Mucosa of descending colon (tissue), 3 donors: ENCODE measurements at regions not wholly inside any gene's neighbourhood (a gene's known extent, or its start where the extent isn't known, plus 50 kb on each side); places are given as distances from the start of the nearest gene placed in this dataset.
"Not testable (repeated sequence)": the region's sequence is repeated elsewhere in the genome, so short reads cannot be mapped to it uniquely, and the experiment has no call there.

ENCODE experiments used
- ATAC-seq: fragments of 200-7000 bp; cut with Tn5 transposase; one replicate; pipeline ENCODE4 v1.9.1; 2020; ENCODE audit warnings: mild to moderate bottlenecking, moderate library complexity
- DNase-seq, 3 donors: peaks; one replicate each; pipeline ENCODE4 v3.0.0-alpha.2; 2020
- H3K36me3 ChIP-seq: fragments of 200-600 bp; one replicate; pipeline ENCODE4 v1.8.0; 2021; ENCODE audit warnings: low read depth, mild to moderate bottlenecking
- H3K4me1 ChIP-seq: fragments of 200-600 bp; one replicate; pipeline ENCODE4 v1.8.0; 2021; ENCODE audit warnings: low read depth, mild to moderate bottlenecking
- H3K4me3 ChIP-seq: fragments of 200-600 bp; one replicate; pipeline ENCODE4 v1.8.0; 2021; ENCODE audit warnings: mild to moderate bottlenecking
- H3K9me3 ChIP-seq: fragments of 200-600 bp; one replicate; pipeline ENCODE4 v1.8.0; 2021; ENCODE audit warnings: mild to moderate bottlenecking
- CTCF ChIP-seq: fragments of 200-600 bp; IDR thresholded peaks from one replicate; pipeline ENCODE4 v1.8.0; 2022; ENCODE audit warnings: antibody characterized with exemption, mild to moderate bottlenecking
- intact Hi-C, 2 donors: fragments of 100-400 bp; cut with DNase I in 1 of 2; cut with micrococcal nuclease in 1 of 2; formaldehyde crosslinking; loops; one replicate each; pipeline versions ENCODE4 v1.11.0 to v1.11.1; 2022; cut with DNase I, micrococcal nuclease
- donor health status: DM: no; HTN: no; CAD: no; lungs with moderate emphysema.
- donor health status: DM: no; HTN: no; CAD: no.
- donor health status: DM: no; HTN: yes; CAD: no.

- no peak for DNase-seq
- intact Hi-C loops = no loop called here
- ATAC-seq = no peak
- Histone ChIP-seq H3K4me3 (no peak overlapping the region), H3K9me3 (peaks cover 7% of the 10 kb centered on the region), H3K4me1 (no peaks in the 10 kb centered on the region), H3K36me3 (no peaks in the 10 kb centered on the region)
- TF ChIP-seq CTCF = no peak
Observed at GRCh38 chr1:60503266-60503925, 429.8 kb upstream of the C1orf87 start.

GRCh38 chr1:60502506-60502905 lies 428.9 kb upstream of the C1orf87 start:
- TF ChIP-seq CTCF = no peak
- no peaks in the 10 kb centered on the region for H3K4me1 ChIP-seq
- ATAC-seq (no peak), DNase-seq (no peak)
- no peak overlapping the region for H3K4me3 ChIP-seq
- no peaks in the 10 kb centered on the region for H3K36me3 ChIP-seq
- H3K9me3 ChIP-seq = peaks cover 15% of the 10 kb centered on the region
- intact Hi-C loops = no loop called here

- ATAC-seq, H3K36me3 ChIP-seq, H3K4me3 ChIP-seq, H3K4me1 ChIP-seq, intact Hi-C loops, H3K9me3 ChIP-seq: not testable (repeated sequence)
- DNase-seq = peak in 2 of 3 donors; percentile 18 to 35
Observed at GRCh38 chr1:60489916-60490480, 416.4 kb upstream of the C1orf87 start.

- intact Hi-C loops = no loop called here
- H3K4me1 ChIP-seq = no peaks in the 10 kb centered on the region
- peak in 1 of 3 donors; percentile 2 for DNase-seq
- no peaks in the 10 kb centered on the region for H3K9me3 ChIP-seq
- no peak overlapping the region for H3K4me3 ChIP-seq
- TF ChIP-seq CTCF = no peak
- no peak for ATAC-seq
- H3K36me3 ChIP-seq = no peaks in the 10 kb centered on the region
Observed at GRCh38 chr1:60488847-60489246, 415.3 kb upstream of the C1orf87 start.

- intact Hi-C loops = no loop called here
- ATAC-seq (no peak), DNase-seq (no peak)
- Histone ChIP-seq H3K36me3 (no peaks in the 10 kb centered on the region), H3K4me1 (no peaks in the 10 kb centered on the region), H3K4me3 (no peak overlapping the region), H3K9me3 (no peaks in the 10 kb centered on the region)
- no peak for TF ChIP-seq CTCF
Observed at GRCh38 chr1:60487565-60488345, 414.2 kb upstream of the C1orf87 start.

- DNase-seq (no peak), ATAC-seq (no peak)
- peaks cover 3% of the 10 kb centered on the region for H3K9me3 ChIP-seq
- intact Hi-C loops = no loop called here
- H3K4me1 ChIP-seq = no peaks in the 10 kb centered on the region
- H3K36me3 ChIP-seq = no peaks in the 10 kb centered on the region
- no peak overlapping the region for H3K4me3 ChIP-seq
- no peak for TF ChIP-seq CTCF
Observed at GRCh38 chr1:60483509-60483908, 409.9 kb upstream of the C1orf87 start.
